RKO (cell line): ENCODE measurements at regions not wholly inside any gene's neighbourhood (a gene's known extent, or its start where the extent isn't known, plus 50 kb on each side); places are given as distances from the start of the nearest gene placed in this dataset.

Experiments
- DNase-seq: peaks from one replicate; pipeline ENCODE4 v3.0.0-alpha.2; 2016; ENCODE audit warnings: low spot score

- no peak for DNase-seq
These were observed 93.5 kb downstream of the KLF6 start for GRCh38 chr10:3691482-3691881.

- DNase-seq: no peak
These were observed 95.0 kb downstream of the KLF6 start for GRCh38 chr10:3689871-3690510.

GRCh38 chr10:3687510-3688081 is 97.4 kb downstream of the KLF6 start:
- no peak for DNase-seq

- no peak for DNase-seq
These were observed 99.6 kb downstream of the KLF6 start for GRCh38 chr10:3685384-3685783.

GRCh38 chr10:3684891-3685290 is 100.1 kb downstream of the KLF6 start:
- no peak for DNase-seq

GRCh38 chr10:3683560-3683959 is 101.4 kb downstream of the KLF6 start:
- no peak for DNase-seq

- no peak for DNase-seq
These were observed 102.3 kb downstream of the KLF6 start for GRCh38 chr10:3682745-3683144.

- DNase-seq: no peak
These were observed 103.1 kb downstream of the KLF6 start for GRCh38 chr10:3681642-3682554.

- DNase-seq: no peak
These were observed 104.9 kb downstream of the KLF6 start for GRCh38 chr10:3679950-3680629.

- no peak for DNase-seq
These were observed 106.3 kb downstream of the KLF6 start for GRCh38 chr10:3678629-3679227.

GRCh38 chr10:3676564-3676963 is 108.4 kb downstream of the KLF6 start:
- no peak for DNase-seq

- no peak for DNase-seq
These were observed 112.8 kb downstream of the KLF6 start for GRCh38 chr10:3672220-3672619.

- DNase-seq: no peak
These were observed 113.5 kb downstream of the KLF6 start for GRCh38 chr10:3671386-3671955.

GRCh38 chr10:3668966-3669330 is 116.1 kb downstream of the KLF6 start:
- no peak for DNase-seq

GRCh38 chr10:3668276-3668965 is 116.6 kb downstream of the KLF6 start:
- no peak for DNase-seq

GRCh38 chr10:3666525-3667302 is 118.3 kb downstream of the KLF6 start:
- no peak for DNase-seq

- DNase-seq: no peak
These were observed 119.6 kb downstream of the KLF6 start for GRCh38 chr10:3665316-3665908.

GRCh38 chr10:3662775-3663174 is 122.2 kb downstream of the KLF6 start:
- DNase-seq: no peak

GRCh38 chr10:3661271-3661670 is 123.7 kb downstream of the KLF6 start:
- DNase-seq: no peak

GRCh38 chr10:3660753-3661152 is 124.3 kb downstream of the KLF6 start:
- no peak for DNase-seq
